Natural killer cell (primary cell): ENCODE measurements at regions not wholly inside any gene's neighbourhood (a gene's known extent, or its start where the extent isn't known, plus 50 kb on each side); places are given as distances from the start of the nearest gene placed in this dataset.

Experiments used
- ATAC-seq, 3 donors: fragments of 150-1000 bp in 2 of 3; fragments of 200-7000 bp in 1 of 3; cut with Tn5 transposase; 1 replicate in 1 of 3; 2 replicates in 2 of 3; pipeline ENCODE4 v1.10.0; 2021; ENCODE audit warnings: mild to moderate bottlenecking in 2 of 3, moderate library complexity in 2 of 3
- DNase-seq, 2 donors: peaks; one replicate each; pipeline versions ENCODE4 v3.0.0 to v3.0.0-alpha.2; 2013 to 2021; ENCODE audit warnings: mixed read lengths in 1 of 2
- H3K27ac ChIP-seq: one replicate; pipeline ENCODE4 v1.5.1; 2013; ENCODE audit warnings: mild to moderate bottlenecking, low read length
- H3K27me3 ChIP-seq: one replicate; pipeline ENCODE4 v1.6.1; 2013; ENCODE audit warnings: low read length; ENCODE audit not compliant: control insufficient read depth, insufficient read depth
- H3K36me3 ChIP-seq: one replicate; pipeline ENCODE4 v1.6.1; 2013; ENCODE audit warnings: low read length; ENCODE audit not compliant: control insufficient read depth, insufficient read depth
- H3K4me1 ChIP-seq: one replicate; pipeline ENCODE4 v1.6.1; 2013; ENCODE audit warnings: low read length; ENCODE audit not compliant: control insufficient read depth, insufficient read depth
- H3K4me3 ChIP-seq: one replicate; pipeline ENCODE4 v1.5.1; 2013; ENCODE audit warnings: low read length
- H3K9me3 ChIP-seq: one replicate; pipeline ENCODE4 v1.6.1; 2013; ENCODE audit warnings: low read length; ENCODE audit not compliant: control insufficient read depth, insufficient read depth
- H3K27ac Mint-ChIP-seq, 2 donors: one replicate each; pipeline ENCODE4 v1.8.0; 2022; ENCODE audit warnings: mild to moderate bottlenecking in 2 of 2, mixed read lengths in 2 of 2, moderate library complexity in 1 of 2
- H3K27me3 Mint-ChIP-seq, 2 donors: one replicate each; pipeline ENCODE4 v1.8.0; 2022; ENCODE audit warnings: low read depth in 2 of 2, mixed read lengths in 2 of 2
- H3K36me3 Mint-ChIP-seq: one replicate; pipeline ENCODE4 v1.8.0; 2022; ENCODE audit warnings: mixed read lengths
- H3K4me1 Mint-ChIP-seq, 2 donors: one replicate each; pipeline ENCODE4 v1.8.0; 2022; ENCODE audit warnings: mixed read lengths in 2 of 2
- H3K4me3 Mint-ChIP-seq: one replicate; pipeline ENCODE4 v1.8.0; 2022; ENCODE audit warnings: mild to moderate bottlenecking, moderate library complexity, mixed read lengths
- H3K9me3 Mint-ChIP-seq, 2 donors: one replicate each; pipeline ENCODE4 v1.8.0; 2022; ENCODE audit warnings: mixed read lengths in 2 of 2
- CTCF ChIP-seq: fragments of 200-600 bp; IDR thresholded peaks from one replicate; pipeline ENCODE4 v1.8.0; 2022; ENCODE audit warnings: antibody characterized with exemption
- WGBS: methylation state at CpG from one replicate; pipeline ENCODE4 v1.1.7; 2013; ENCODE audit warnings: missing lambda C conversion rate; ENCODE audit not compliant: insufficient coverage; 5-methylcytosine and 5-hydroxymethylcytosine counted together
- intact Hi-C: fragments of 100-400 bp; cut with micrococcal nuclease; formaldehyde crosslinking; loops from one replicate; pipeline ENCODE4 v1.14.2; 2022

- Histone ChIP-seq H3K4me3 (no peak overlapping the region), H3K9me3 (no peaks in the 10 kb centered on the region), H3K27me3 (no peaks in the 10 kb centered on the region), H3K36me3 (no peaks in the 10 kb centered on the region), H3K4me1 (no peaks in the 10 kb centered on the region), H3K27ac (no peak overlapping the region)
- DNase-seq (no peak), ATAC-seq (no peak)
- Mint-ChIP-seq H3K27ac (no peak overlapping the region), H3K4me1 (no peaks in the 10 kb centered on the region), H3K9me3 (no peaks in the 10 kb centered on the region), H3K27me3 (no peaks in the 10 kb centered on the region), H3K4me3 (no peak overlapping the region), H3K36me3 (no peaks in the 10 kb centered on the region)
- WGBS, result 92% methylated on average over 2 of the region's 3 CpGs
- intact Hi-C loops, result no loop called here
- no peak for TF ChIP-seq CTCF
Observed at GRCh38 chr1:88562991-88563390, 121.1 kb upstream of the PKN2 start.

- no peak for ATAC-seq
- no peaks in the 10 kb centered on the region for H3K4me1 Mint-ChIP-seq
- intact Hi-C loops, result no loop called here
- H3K27ac ChIP-seq, result no peak overlapping the region
- no peaks in the 10 kb centered on the region for H3K9me3 ChIP-seq
- H3K36me3 ChIP-seq, result no peaks in the 10 kb centered on the region
- no peaks in the 10 kb centered on the region for H3K9me3 Mint-ChIP-seq
- H3K4me1 ChIP-seq, result no peaks in the 10 kb centered on the region
- no peak for DNase-seq
- WGBS, result 82% methylated on average over 8 of the region's 9 CpGs
- peaks cover 7 to 9% of the 10 kb centered on the region in 2 donors for H3K27me3 Mint-ChIP-seq
- H3K27ac Mint-ChIP-seq, result no peak overlapping the region
- H3K4me3 Mint-ChIP-seq, result no peak overlapping the region
- H3K36me3 Mint-ChIP-seq, result no peaks in the 10 kb centered on the region
- H3K27me3 ChIP-seq, result no peaks in the 10 kb centered on the region
- no peak for TF ChIP-seq CTCF
- no peak overlapping the region for H3K4me3 ChIP-seq
Observed at GRCh38 chr1:88566615-88567387, 117.3 kb upstream of the PKN2 start.

- DNase-seq (no peak), ATAC-seq (no peak)
- Histone ChIP-seq H3K27ac (no peak overlapping the region), H3K27me3 (no peaks in the 10 kb centered on the region), H3K9me3 (no peaks in the 10 kb centered on the region), H3K36me3 (no peaks in the 10 kb centered on the region), H3K4me3 (no peak overlapping the region), H3K4me1 (no peaks in the 10 kb centered on the region)
- Mint-ChIP-seq H3K4me1 (no peaks in the 10 kb centered on the region), H3K9me3 (no peaks in the 10 kb centered on the region), H3K27ac (no peak overlapping the region), H3K4me3 (no peak overlapping the region), H3K27me3 (peaks cover 14% of the 10 kb centered on the region in 2 donors), H3K36me3 (no peaks in the 10 kb centered on the region)
- WGBS, result 66% methylated on average over 1 of the region's 1 CpG
- intact Hi-C loops, result no loop called here
- no peak for TF ChIP-seq CTCF
Observed at GRCh38 chr1:88571506-88571905, 112.6 kb upstream of the PKN2 start.

- H3K27me3 Mint-ChIP-seq, result peaks cover 13 to 14% of the 10 kb centered on the region in 2 donors
- H3K4me3 ChIP-seq, result no peak overlapping the region
- no peak overlapping the region for H3K27ac Mint-ChIP-seq
Observed at GRCh38 chr1:88579598-88579997, 104.5 kb upstream of the PKN2 start.

More at GRCh38 chr1:88579598-88579997, 104.5 kb upstream of the PKN2 start:
- no peaks in the 10 kb centered on the region for H3K36me3 ChIP-seq
- no peak for DNase-seq
- ATAC-seq, result no peak
- WGBS, result 88% methylated on average over 3 of the region's 3 CpGs
- H3K27ac ChIP-seq, result no peak overlapping the region
- no peaks in the 10 kb centered on the region for H3K9me3 ChIP-seq
- no peaks in the 10 kb centered on the region for H3K4me1 ChIP-seq
- no peaks in the 10 kb centered on the region for H3K36me3 Mint-ChIP-seq
- TF ChIP-seq CTCF, result no peak
- H3K9me3 Mint-ChIP-seq, result peaks cover 0 to 2% of the 10 kb centered on the region in 2 donors
- intact Hi-C loops, result no loop called here
- H3K27me3 ChIP-seq, result no peaks in the 10 kb centered on the region
- no peaks in the 10 kb centered on the region for H3K4me1 Mint-ChIP-seq
- no peak overlapping the region for H3K4me3 Mint-ChIP-seq
